ENCODE measurements at regions not wholly inside any gene's neighbourhood (a gene's known extent, or its start where the extent isn't known, plus 50 kb on each side); places are given as distances from the start of the nearest gene placed in this dataset.

DNA sequence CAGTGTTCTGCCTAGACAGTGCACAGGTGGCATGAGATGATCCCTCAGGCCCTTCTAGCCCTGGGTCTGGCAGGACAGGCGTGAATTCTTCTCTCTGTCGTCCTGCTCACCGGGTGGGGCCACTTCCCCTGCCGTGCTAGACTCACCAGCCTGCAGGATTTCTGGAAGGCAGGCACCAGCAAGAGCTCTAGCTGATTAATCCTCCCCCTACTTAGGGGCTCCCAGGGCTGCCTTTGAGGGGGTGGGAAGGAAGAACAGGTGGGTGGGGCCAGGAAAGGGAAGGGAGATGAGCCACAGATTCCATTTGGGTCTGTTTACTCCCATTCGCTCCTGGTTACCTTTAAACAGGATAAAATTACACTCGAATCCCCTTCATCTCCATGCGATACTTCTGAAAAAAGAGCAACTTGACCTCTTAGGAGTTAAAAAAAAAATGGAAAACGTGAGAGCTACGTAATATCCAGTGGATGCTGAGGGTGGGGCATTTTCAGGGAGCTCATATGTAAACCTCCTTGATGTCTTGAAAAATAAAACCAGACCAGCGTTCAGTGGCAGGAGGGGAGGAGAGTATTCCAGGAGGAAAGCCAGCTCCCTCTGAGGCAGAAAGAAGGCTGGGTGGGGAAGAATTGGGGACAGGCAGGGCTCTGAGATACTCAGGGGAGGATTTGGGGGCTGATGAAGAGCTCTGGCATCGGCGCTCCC, 665.5 kb downstream of the PTPRU start:
- DNase-seq (no peak), ATAC-seq (peak in 3 of 8 donors; percentile 44 to 65 (median 48))
- Histone ChIP-seq H3K36me3 (no peaks in the 10 kb centered on the region), H3K4me3 (no peak overlapping the region), H3K9me3 (no peaks in the 10 kb centered on the region), H3K27ac (peak overlapping the region in 3 of 10 donors; percentile 53 to 76 (median 58)), H3K27me3 (peaks cover 0 to 3% (median 0%) of the 10 kb centered on the region in 7 donors), H3K4me1 (peaks cover 0 to 27% (median 6%) of the 10 kb centered on the region in 9 donors)
- TF ChIP-seq, protein P1, sequence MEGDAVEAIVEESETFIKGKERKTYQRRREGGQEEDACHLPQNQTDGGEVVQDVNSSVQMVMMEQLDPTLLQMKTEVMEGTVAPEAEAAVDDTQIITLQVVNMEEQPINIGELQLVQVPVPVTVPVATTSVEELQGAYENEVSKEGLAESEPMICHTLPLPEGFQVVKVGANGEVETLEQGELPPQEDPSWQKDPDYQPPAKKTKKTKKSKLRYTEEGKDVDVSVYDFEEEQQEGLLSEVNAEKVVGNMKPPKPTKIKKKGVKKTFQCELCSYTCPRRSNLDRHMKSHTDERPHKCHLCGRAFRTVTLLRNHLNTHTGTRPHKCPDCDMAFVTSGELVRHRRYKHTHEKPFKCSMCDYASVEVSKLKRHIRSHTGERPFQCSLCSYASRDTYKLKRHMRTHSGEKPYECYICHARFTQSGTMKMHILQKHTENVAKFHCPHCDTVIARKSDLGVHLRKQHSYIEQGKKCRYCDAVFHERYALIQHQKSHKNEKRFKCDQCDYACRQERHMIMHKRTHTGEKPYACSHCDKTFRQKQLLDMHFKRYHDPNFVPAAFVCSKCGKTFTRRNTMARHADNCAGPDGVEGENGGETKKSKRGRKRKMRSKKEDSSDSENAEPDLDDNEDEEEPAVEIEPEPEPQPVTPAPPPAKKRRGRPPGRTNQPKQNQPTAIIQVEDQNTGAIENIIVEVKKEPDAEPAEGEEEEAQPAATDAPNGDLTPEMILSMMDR (IDR thresholded peaks at IDR 0.05) = no peak
- 34 to 35% methylated on average over 12 of the region's 12 CpGs for WGBS, 2 donors
- intact Hi-C loops (cut with DNase I) = loop anchor here in 1 of 10 donors (10.0 kb wide), 1 partner anchor 97 kb away; no protein-coding TSS in a partner anchor

DNA sequence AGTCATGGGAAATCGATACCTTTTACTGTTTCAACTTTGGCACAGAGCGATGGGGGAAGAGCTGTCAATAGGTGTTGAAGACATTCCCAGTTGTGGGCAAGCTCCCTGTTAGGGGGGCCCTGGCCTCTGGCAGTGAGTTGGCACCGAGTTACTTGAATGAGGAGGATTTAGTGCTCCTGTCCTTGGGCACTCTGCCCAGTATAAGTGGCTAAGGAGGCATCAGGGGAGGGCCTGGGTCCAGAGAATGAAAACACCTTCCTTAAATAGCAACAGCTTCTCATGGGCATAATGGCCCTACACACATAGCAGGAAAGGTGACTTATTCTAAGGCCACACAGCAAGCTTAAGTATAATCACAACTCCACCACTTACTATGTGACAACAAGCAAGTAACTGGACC, 664.4 kb downstream of the PTPRU start:
- Histone ChIP-seq H3K27me3 (peaks cover 0 to 8% (median 0%) of the 10 kb centered on the region in 7 donors), H3K9me3 (no peaks in the 10 kb centered on the region), H3K4me1 (peaks cover 0 to 27% (median 6%) of the 10 kb centered on the region in 9 donors), H3K27ac (peak overlapping the region in 8 of 10 donors; percentile 4 to 76 (median 56)), H3K4me3 (peak overlapping the region in 2 of 10 donors; percentile 15), H3K36me3 (no peaks in the 10 kb centered on the region)
- ATAC-seq (peak; percentile 87 to 96 (median 94)), DNase-seq (peak; percentile 25 to 70)
- TF ChIP-seq, protein P1 (IDR thresholded peaks at IDR 0.05) = no peak
- intact Hi-C loops (cut with DNase I) = loop anchor here in 1 of 10 donors (10.0 kb wide), 1 partner anchor 96 kb away; no protein-coding TSS in a partner anchor
- WGBS, 2 donors = 55 to 57% methylated on average over 3 of the region's 3 CpGs

DNA sequence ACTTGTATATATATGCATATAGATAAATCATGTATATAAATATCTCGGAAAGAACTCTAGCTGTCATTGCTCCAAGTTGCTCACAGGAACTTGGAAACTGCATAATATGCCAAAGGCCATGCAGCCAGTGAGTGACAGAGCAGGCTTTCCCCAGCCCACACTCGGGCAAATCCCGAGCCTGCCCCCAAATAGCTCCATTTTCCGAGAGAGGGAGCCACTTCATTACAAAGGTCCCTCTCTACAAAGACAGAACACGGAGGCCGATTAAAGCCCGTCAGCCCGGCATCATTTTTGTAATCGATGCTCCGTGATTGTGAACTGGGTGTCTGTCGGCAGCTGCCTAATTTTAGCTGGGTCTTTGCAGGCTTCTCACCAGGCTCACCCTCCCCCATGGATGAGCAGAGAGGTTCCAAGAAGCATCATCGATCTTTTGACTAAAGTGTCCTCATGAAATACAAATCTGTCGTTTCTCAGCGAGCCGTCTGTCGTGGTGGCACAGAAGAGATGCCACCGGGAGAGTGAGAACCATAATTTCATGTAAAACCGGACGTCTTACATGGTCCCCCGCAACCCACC, 663.9 kb downstream of the PTPRU start:
- H3K4me1 ChIP-seq = peaks cover 0 to 27% (median 6%) of the 10 kb centered on the region in 9 donors
- ATAC-seq (peak in 7 of 8 donors; percentile 46 to 74 (median 66)), DNase-seq (no peak)
- intact Hi-C loops (cut with DNase I) = loop anchor here in 1 of 10 donors (10.0 kb wide), 1 partner anchor 95 kb away; no protein-coding TSS in a partner anchor
- peak overlapping the region in 2 of 10 donors; percentile 15 for H3K4me3 ChIP-seq
- TF ChIP-seq, protein P1 (IDR thresholded peaks at IDR 0.05) = peak in 3 of 9 donors; percentile 23 to 36 (median 35)
- no peaks in the 10 kb centered on the region for H3K36me3 ChIP-seq
- no peaks in the 10 kb centered on the region for H3K9me3 ChIP-seq
- peak overlapping the region in 8 of 10 donors; percentile 4 to 76 (median 56) for H3K27ac ChIP-seq
- WGBS, 2 donors = 46 to 52% methylated on average over 20 of the region's 20 CpGs
- peaks cover 0 to 14% (median 0%) of the 10 kb centered on the region in 7 donors for H3K27me3 ChIP-seq

All from heart right ventricle (tissue), 16 donors.